IMR-90 (cell line): ENCODE measurements at regions not wholly inside any gene's neighbourhood (a gene's known extent, or its start where the extent isn't known, plus 50 kb on each side); places are given as distances from the start of the nearest gene placed in this dataset.

Experiments
- BHLHE40 ChIP-seq: fragments of 150-350 bp; IDR thresholded peaks from 2 replicates; pipeline ENCODE4 v1.6.1; 2016; ENCODE audit warnings: mild to moderate bottlenecking, low read depth, low read length
- CEBPB ChIP-seq: IDR thresholded peaks from 2 replicates; pipeline ENCODE4 v1.6.1; 2012; ENCODE audit warnings: low read depth, low read length, improper control_type of control experiment
- FOS ChIP-seq: fragments of 150-350 bp; IDR thresholded peaks from 2 replicates; pipeline ENCODE4 v1.6.1; 2016; ENCODE audit warnings: low read depth, low read length
- MXI1 ChIP-seq: IDR thresholded peaks from 2 replicates; pipeline ENCODE4 v1.6.1; 2012; ENCODE audit warnings: low read depth, mild to moderate bottlenecking, low read length, moderate library complexity, borderline replicate concordance
- NFE2L2 ChIP-seq: fragments of 150-350 bp; IDR thresholded peaks from 2 replicates; pipeline ENCODE4 v1.6.1; 2016; ENCODE audit warnings: low read depth, mild to moderate bottlenecking, low read length
- POLR2A ChIP-seq: IDR thresholded peaks from 2 replicates; pipeline ENCODE4 v1.6.1; 2012; ENCODE audit warnings: mild to moderate bottlenecking, low read depth, low read length
- RAD21 ChIP-seq: IDR thresholded peaks from 2 replicates; pipeline ENCODE4 v1.6.1; 2012; ENCODE audit warnings: low read length, improper control_type of control experiment
- USF2 ChIP-seq: fragments of 150-350 bp; IDR thresholded peaks from 2 replicates; pipeline ENCODE4 v1.6.1; 2017; ENCODE audit warnings: mild to moderate bottlenecking, antibody characterized with exemption, low read length, low read depth
- TF ChIP-seq, protein P1 (sequence below): conservative IDR thresholded peaks from 2 replicates; pipeline ENCODE4 v1.5.1; 2012; ENCODE audit warnings: mild to moderate bottlenecking, low read depth, low read length, improper control_type of control experiment

- no peak for TF ChIP-seq USF2
- TF ChIP-seq, protein P1, sequence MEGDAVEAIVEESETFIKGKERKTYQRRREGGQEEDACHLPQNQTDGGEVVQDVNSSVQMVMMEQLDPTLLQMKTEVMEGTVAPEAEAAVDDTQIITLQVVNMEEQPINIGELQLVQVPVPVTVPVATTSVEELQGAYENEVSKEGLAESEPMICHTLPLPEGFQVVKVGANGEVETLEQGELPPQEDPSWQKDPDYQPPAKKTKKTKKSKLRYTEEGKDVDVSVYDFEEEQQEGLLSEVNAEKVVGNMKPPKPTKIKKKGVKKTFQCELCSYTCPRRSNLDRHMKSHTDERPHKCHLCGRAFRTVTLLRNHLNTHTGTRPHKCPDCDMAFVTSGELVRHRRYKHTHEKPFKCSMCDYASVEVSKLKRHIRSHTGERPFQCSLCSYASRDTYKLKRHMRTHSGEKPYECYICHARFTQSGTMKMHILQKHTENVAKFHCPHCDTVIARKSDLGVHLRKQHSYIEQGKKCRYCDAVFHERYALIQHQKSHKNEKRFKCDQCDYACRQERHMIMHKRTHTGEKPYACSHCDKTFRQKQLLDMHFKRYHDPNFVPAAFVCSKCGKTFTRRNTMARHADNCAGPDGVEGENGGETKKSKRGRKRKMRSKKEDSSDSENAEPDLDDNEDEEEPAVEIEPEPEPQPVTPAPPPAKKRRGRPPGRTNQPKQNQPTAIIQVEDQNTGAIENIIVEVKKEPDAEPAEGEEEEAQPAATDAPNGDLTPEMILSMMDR: no peak
- TF ChIP-seq POLR2A: no peak
- no peak for TF ChIP-seq FOS
- TF ChIP-seq CEBPB: no peak
- TF ChIP-seq NFE2L2: no peak
- no peak for TF ChIP-seq MXI1
- no peak for TF ChIP-seq BHLHE40
- TF ChIP-seq RAD21: no peak
These were observed 652.9 kb downstream of the SEMA5A start for GRCh38 chr5:8892926-8893325.
